OCI-LY1 (cell line): ENCODE measurements at regions not wholly inside any gene's neighbourhood (a gene's known extent, or its start where the extent isn't known, plus 50 kb on each side); places are given as distances from the start of the nearest gene placed in this dataset.

Experiments used
- CTCF ChIP-seq: fragments of 200-600 bp; sonication (generic), shearing (Covaris generic); IDR thresholded peaks from 2 replicates; pipeline ENCODE4 v1.5.1; 2017; ENCODE audit warnings: mild to moderate bottlenecking, antibody characterized with exemption, low read length, moderate library complexity, mixed read lengths
- EZH2 ChIP-seq: fragments of 200-600 bp; sonication (generic), shearing (Covaris generic); IDR thresholded peaks from 2 replicates; pipeline ENCODE4 v1.8.0; 2017; ENCODE audit warnings: borderline replicate concordance, mixed run types, mild to moderate bottlenecking, antibody characterized with exemption, low read length, moderate library complexity, mixed read lengths

DNA sequence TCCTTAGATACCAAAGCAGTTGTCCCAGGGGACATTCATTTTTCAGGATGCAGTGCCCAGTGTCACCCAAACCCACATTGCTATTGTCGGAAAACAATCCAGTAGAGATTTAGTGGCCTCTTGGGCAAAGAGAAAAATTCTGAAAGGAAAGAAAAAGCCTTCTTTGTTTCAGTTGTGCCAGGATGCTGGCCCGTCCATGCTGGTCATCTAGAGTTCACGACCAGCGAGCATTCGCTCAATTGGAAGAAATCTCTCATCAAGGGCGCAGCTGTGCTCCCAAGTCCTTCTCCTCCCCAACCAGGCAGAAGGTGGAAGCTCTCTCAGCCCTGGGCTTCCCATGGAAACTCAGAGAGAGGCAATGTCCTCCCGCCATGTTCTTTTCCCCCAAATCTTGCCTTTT lies 123.7 kb downstream of the MTHFS start:
- TF ChIP-seq CTCF (no peak), EZH2 (no peak)
